ENCODE measurements at regions not wholly inside any gene's neighbourhood (a gene's known extent, or its start where the extent isn't known, plus 50 kb on each side); places are given as distances from the start of the nearest gene placed in this dataset.

DNA sequence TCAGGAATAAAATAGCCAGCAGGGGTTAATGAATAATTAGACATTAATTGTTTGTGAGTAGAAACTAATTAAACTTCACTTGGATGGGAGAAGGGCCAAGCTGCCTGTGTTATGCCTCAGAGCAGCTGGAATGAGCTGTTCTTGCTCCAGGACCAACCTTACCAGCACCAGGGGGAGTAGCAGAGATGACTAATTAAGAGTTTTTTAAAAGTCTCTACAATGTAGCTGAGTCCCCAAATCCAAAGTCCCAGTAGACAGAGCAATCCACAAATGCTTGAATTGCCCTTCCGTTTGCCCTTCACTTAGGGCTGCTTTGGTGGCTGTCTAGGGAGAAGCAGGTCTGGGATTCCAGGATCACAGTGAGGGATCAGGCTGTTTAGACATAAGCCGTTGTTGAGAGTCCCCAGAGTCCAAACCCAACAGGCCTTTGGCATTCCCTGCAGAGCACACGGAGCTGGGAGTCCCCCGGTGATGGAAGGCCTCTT, 59.4 kb downstream of the RHOB start:
- Mint-ChIP-seq H3K36me3 (ENCODE audit: insufficient read depth, unreplicated experiment) (peaks cover 6% of the 10 kb centered on the region), H3K4me3 (ENCODE audit: unreplicated experiment) (no peak overlapping the region), H3K27ac (ENCODE audit: low read depth, unreplicated experiment) (no peak overlapping the region), H3K9me3 (ENCODE audit: unreplicated experiment) (no peaks in the 10 kb centered on the region), H3K27me3 (ENCODE audit: insufficient read depth, unreplicated experiment) (no peaks in the 10 kb centered on the region), H3K4me1 (ENCODE audit: insufficient read depth, unreplicated experiment) (peaks cover 39% of the 10 kb centered on the region)
- intact Hi-C loops (cut with micrococcal nuclease) = loop anchor here (5.0 to 10.0 kb wide), 2 partner anchors 69 to 126 kb away; no protein-coding TSS in a partner anchor
- peak; percentile 45 for DNase-seq (ENCODE audit: unreplicated experiment)
- ChIA-PET POLR2A (interaction anchor here (1.2 kb wide), 1 partner anchor 15 kb away, joined by 3 read pairs; no protein-coding TSS in a partner anchor), CTCF (interaction anchor here (0.9 to 2.8 kb wide), 8 partner anchors 11 to 136 kb away, joined by 3 to 10 read pairs (median 4); no protein-coding TSS in a partner anchor)
- TF ChIP-seq, protein P1, sequence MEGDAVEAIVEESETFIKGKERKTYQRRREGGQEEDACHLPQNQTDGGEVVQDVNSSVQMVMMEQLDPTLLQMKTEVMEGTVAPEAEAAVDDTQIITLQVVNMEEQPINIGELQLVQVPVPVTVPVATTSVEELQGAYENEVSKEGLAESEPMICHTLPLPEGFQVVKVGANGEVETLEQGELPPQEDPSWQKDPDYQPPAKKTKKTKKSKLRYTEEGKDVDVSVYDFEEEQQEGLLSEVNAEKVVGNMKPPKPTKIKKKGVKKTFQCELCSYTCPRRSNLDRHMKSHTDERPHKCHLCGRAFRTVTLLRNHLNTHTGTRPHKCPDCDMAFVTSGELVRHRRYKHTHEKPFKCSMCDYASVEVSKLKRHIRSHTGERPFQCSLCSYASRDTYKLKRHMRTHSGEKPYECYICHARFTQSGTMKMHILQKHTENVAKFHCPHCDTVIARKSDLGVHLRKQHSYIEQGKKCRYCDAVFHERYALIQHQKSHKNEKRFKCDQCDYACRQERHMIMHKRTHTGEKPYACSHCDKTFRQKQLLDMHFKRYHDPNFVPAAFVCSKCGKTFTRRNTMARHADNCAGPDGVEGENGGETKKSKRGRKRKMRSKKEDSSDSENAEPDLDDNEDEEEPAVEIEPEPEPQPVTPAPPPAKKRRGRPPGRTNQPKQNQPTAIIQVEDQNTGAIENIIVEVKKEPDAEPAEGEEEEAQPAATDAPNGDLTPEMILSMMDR (IDR thresholded peaks at IDR 0.05; ENCODE audit: unreplicated experiment) = no peak
- no TSS peak for BruUV-seq (replicated peaks)

DNA sequence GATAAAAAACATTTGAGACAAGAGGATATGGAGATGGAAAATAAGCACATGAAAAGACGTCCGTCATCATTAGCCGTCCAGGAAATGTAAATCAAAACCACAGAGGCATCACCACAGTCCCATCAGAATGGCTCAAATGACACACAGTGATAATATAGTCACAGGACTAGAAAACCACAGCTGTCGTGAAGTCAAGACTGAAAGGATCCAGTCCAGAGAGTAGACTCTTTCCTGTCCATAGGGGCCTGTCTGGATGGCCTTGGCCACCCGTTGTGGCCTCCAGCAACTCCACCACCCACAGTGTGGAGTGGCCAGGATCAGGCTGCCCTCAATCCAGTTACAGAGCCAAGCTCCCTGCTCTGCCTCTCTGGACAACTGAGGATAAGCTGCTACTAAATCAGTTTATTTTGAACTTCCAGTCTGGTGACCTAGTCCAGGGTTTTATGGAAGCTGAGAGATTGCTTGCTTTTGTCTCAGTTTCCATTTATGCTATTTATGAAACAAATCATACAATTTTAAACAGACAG, 60.4 kb downstream of the RHOB start:
- POLR2A ChIA-PET = no interaction called here

DNA sequence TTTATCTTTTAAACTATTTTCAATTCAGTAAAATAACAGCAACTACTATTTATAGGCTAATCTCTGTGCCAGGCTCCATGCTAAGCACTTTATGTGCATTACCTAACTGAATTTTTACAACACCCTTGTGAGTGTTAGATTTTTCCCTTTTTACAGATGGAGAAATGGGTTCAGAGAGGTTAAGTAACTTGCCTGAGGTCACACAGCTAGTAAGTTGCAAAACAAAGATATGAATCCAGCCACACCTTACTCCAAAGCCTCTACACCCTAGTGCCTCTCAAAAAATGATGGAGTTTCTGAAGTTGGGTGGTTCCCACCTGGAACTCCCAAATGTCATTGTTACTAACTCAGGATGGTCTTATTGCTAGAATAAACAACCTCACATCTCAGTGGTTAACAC, 60.8 kb downstream of the RHOB start:
- TF ChIP-seq, protein P1 (IDR thresholded peaks at IDR 0.05; ENCODE audit: unreplicated experiment) = no peak
- Mint-ChIP-seq H3K4me3 (ENCODE audit: unreplicated experiment) (no peak overlapping the region), H3K27ac (ENCODE audit: low read depth, unreplicated experiment) (no peak overlapping the region), H3K9me3 (ENCODE audit: unreplicated experiment) (no peaks in the 10 kb centered on the region), H3K27me3 (ENCODE audit: insufficient read depth, unreplicated experiment) (no peaks in the 10 kb centered on the region), H3K36me3 (ENCODE audit: insufficient read depth, unreplicated experiment) (peaks cover 6% of the 10 kb centered on the region), H3K4me1 (ENCODE audit: insufficient read depth, unreplicated experiment) (peaks cover 31% of the 10 kb centered on the region)
- ChIA-PET POLR2A (no interaction called here), CTCF (interaction anchor here (0.6 to 1.2 kb wide), 3 partner anchors 111 to 183 kb away, joined by 3 to 5 read pairs (median 4); no protein-coding TSS in a partner anchor)
- no TSS peak for BruUV-seq (replicated peaks)
- intact Hi-C loops (cut with micrococcal nuclease) = loop anchor here (5.0 to 10.0 kb wide), 2 partner anchors 67 to 125 kb away; no protein-coding TSS in a partner anchor
- no peak for DNase-seq (ENCODE audit: unreplicated experiment)

More for the DNA sequence above, 60.4 kb downstream of the RHOB start:
- Mint-ChIP-seq H3K9me3 (ENCODE audit: unreplicated experiment) (no peaks in the 10 kb centered on the region), H3K36me3 (ENCODE audit: insufficient read depth, unreplicated experiment) (peaks cover 6% of the 10 kb centered on the region), H3K4me3 (ENCODE audit: unreplicated experiment) (no peak overlapping the region), H3K4me1 (ENCODE audit: insufficient read depth, unreplicated experiment) (peaks cover 35% of the 10 kb centered on the region), H3K27me3 (ENCODE audit: insufficient read depth, unreplicated experiment) (no peaks in the 10 kb centered on the region), H3K27ac (ENCODE audit: low read depth, unreplicated experiment) (no peak overlapping the region)
- TF ChIP-seq, protein P1 (IDR thresholded peaks at IDR 0.05; ENCODE audit: unreplicated experiment) = no peak
- CTCF ChIA-PET = interaction anchor here (0.6 to 2.8 kb wide), 5 partner anchors 12 to 135 kb away, joined by 3 to 10 read pairs (median 4); no protein-coding TSS in a partner anchor
- no TSS peak for BruUV-seq (replicated peaks)
- DNase-seq (ENCODE audit: unreplicated experiment) = no peak
- intact Hi-C loops (cut with micrococcal nuclease) = loop anchor here (5.0 to 10.0 kb wide), 2 partner anchors 68 to 125 kb away; no protein-coding TSS in a partner anchor

DNA sequence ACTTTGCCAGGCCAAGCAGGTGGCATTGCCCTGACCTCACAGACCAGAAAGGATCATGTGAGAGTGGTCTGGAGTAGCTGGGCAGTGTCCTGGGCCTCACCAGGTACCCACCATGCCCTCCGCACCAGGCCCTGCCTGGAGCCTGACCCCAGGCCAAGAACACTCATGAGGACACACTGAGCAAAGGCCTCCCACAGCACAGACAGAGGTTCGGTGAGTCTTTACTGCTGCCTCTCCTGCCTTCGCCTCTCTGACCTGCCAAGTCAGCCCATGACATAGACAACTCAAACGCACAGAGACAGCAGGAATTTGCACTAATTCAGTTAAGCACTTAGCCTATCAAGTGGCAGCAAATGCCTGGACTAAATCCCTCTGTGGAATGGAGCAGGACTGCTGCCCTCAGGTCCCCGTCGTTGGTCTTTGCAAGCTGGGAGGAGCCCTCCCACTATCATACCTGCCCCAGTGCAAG, 62.5 kb downstream of the RHOB start:
- ChIA-PET POLR2A (interaction anchor here (0.6 to 1.4 kb wide), 2 partner anchors 65 to 71 kb away, joined by 3 to 4 read pairs; no protein-coding TSS in a partner anchor), CTCF (interaction anchor here (0.8 to 1.2 kb wide), 4 partner anchors 19 to 113 kb away, joined by 3 to 5 read pairs (median 4); partner anchors contain the start of gene RHOB)
- intact Hi-C loops (cut with micrococcal nuclease) = loop anchor here (5.0 to 10.0 kb wide), 2 partner anchors 65 to 123 kb away; no protein-coding TSS in a partner anchor
- H3K27ac Mint-ChIP-seq (ENCODE audit: low read depth, unreplicated experiment) = peak overlapping the region; percentile 88
- H3K4me3 Mint-ChIP-seq (ENCODE audit: unreplicated experiment) = no peak overlapping the region
- H3K27me3 Mint-ChIP-seq (ENCODE audit: insufficient read depth, unreplicated experiment) = no peaks in the 10 kb centered on the region
- H3K4me1 Mint-ChIP-seq (ENCODE audit: insufficient read depth, unreplicated experiment) = peaks cover 29% of the 10 kb centered on the region
- H3K36me3 Mint-ChIP-seq (ENCODE audit: insufficient read depth, unreplicated experiment) = peaks cover 6% of the 10 kb centered on the region
- DNase-seq (ENCODE audit: unreplicated experiment) = no peak
- TF ChIP-seq, protein P1 (IDR thresholded peaks at IDR 0.05; ENCODE audit: unreplicated experiment) = no peak
- no peaks in the 10 kb centered on the region for H3K9me3 Mint-ChIP-seq (ENCODE audit: unreplicated experiment)
- BruUV-seq (replicated peaks) = no TSS peak

All from MCF 10A (cell line).